ENCODE measurements at regions not wholly inside any gene's neighbourhood (a gene's known extent, or its start where the extent isn't known, plus 50 kb on each side); places are given as distances from the start of the nearest gene placed in this dataset.

- no peak overlapping the region for H3K27ac ChIP-seq
- no peak overlapping the region for H3K9ac ChIP-seq
- H2AFZ ChIP-seq = no peak overlapping the region
- no peaks in the 10 kb centered on the region for H3K79me2 ChIP-seq
- H3K36me3 ChIP-seq (ENCODE audit: control insufficient read depth, insufficient read depth, low read length) = no peaks in the 10 kb centered on the region
- no peaks in the 10 kb centered on the region for H3K9me3 ChIP-seq (ENCODE audit: control insufficient read depth, low read length)
- no peak for TF ChIP-seq CTCF (IDR thresholded peaks at IDR 0.05)
- H3K4me2 ChIP-seq (ENCODE audit: low read length) = no peak overlapping the region
- no peaks in the 10 kb centered on the region for H3K27me3 ChIP-seq (ENCODE audit: control insufficient read depth, insufficient read depth, low read length)
- no peaks in the 10 kb centered on the region for H3K4me1 ChIP-seq
- no peak overlapping the region for H3K4me3 ChIP-seq (ENCODE audit: low read depth, low read length)
Measured at GRCh38 chr4:32744211-32744610, 2024.0 kb downstream of the PCDH7 start.

- Histone ChIP-seq H2AFZ (no peak overlapping the region), H3K9ac (no peak overlapping the region), H3K27ac (no peak overlapping the region), H3K9me3 (ENCODE audit: control insufficient read depth, low read length) (no peaks in the 10 kb centered on the region), H3K79me2 (no peaks in the 10 kb centered on the region), H3K4me3 (ENCODE audit: low read depth, low read length) (no peak overlapping the region), H3K4me1 (no peaks in the 10 kb centered on the region), H3K4me2 (ENCODE audit: low read length) (no peak overlapping the region), H3K27me3 (ENCODE audit: control insufficient read depth, insufficient read depth, low read length) (no peaks in the 10 kb centered on the region), H3K36me3 (ENCODE audit: control insufficient read depth, insufficient read depth, low read length) (no peaks in the 10 kb centered on the region)
- no peak for TF ChIP-seq CTCF (IDR thresholded peaks at IDR 0.05)
Measured at GRCh38 chr4:32745351-32745750, 2025.2 kb downstream of the PCDH7 start.

- Histone ChIP-seq H3K9ac (no peak overlapping the region), H2AFZ (no peak overlapping the region), H3K27ac (no peak overlapping the region), H3K36me3 (ENCODE audit: control insufficient read depth, insufficient read depth, low read length) (no peaks in the 10 kb centered on the region), H3K4me1 (no peaks in the 10 kb centered on the region), H3K4me3 (ENCODE audit: low read depth, low read length) (no peak overlapping the region), H3K9me3 (ENCODE audit: control insufficient read depth, low read length) (no peaks in the 10 kb centered on the region), H3K27me3 (ENCODE audit: control insufficient read depth, insufficient read depth, low read length) (no peaks in the 10 kb centered on the region), H3K4me2 (ENCODE audit: low read length) (no peak overlapping the region), H3K79me2 (no peaks in the 10 kb centered on the region)
- no peak for TF ChIP-seq CTCF (IDR thresholded peaks at IDR 0.05)
Measured at GRCh38 chr4:32748061-32748460, 2027.9 kb downstream of the PCDH7 start.

GRCh38 chr4:32748498-32748897 is 2028.3 kb downstream of the PCDH7 start:
- no peak for TF ChIP-seq CTCF (IDR thresholded peaks at IDR 0.05)
- Histone ChIP-seq H2AFZ (no peak overlapping the region), H3K27ac (no peak overlapping the region), H3K79me2 (no peaks in the 10 kb centered on the region), H3K27me3 (ENCODE audit: control insufficient read depth, insufficient read depth, low read length) (no peaks in the 10 kb centered on the region), H3K9ac (no peak overlapping the region), H3K36me3 (ENCODE audit: control insufficient read depth, insufficient read depth, low read length) (no peaks in the 10 kb centered on the region), H3K4me2 (ENCODE audit: low read length) (no peak overlapping the region), H3K4me1 (no peaks in the 10 kb centered on the region), H3K4me3 (ENCODE audit: low read depth, low read length) (no peak overlapping the region), H3K9me3 (ENCODE audit: control insufficient read depth, low read length) (no peaks in the 10 kb centered on the region)

- no peaks in the 10 kb centered on the region for H3K4me1 ChIP-seq
- H3K27me3 ChIP-seq (ENCODE audit: control insufficient read depth, insufficient read depth, low read length) = no peaks in the 10 kb centered on the region
- no peaks in the 10 kb centered on the region for H3K36me3 ChIP-seq (ENCODE audit: control insufficient read depth, insufficient read depth, low read length)
- H3K9ac ChIP-seq = no peak overlapping the region
- H3K4me2 ChIP-seq (ENCODE audit: low read length) = no peak overlapping the region
- H3K9me3 ChIP-seq (ENCODE audit: control insufficient read depth, low read length) = no peaks in the 10 kb centered on the region
- no peak for TF ChIP-seq CTCF (IDR thresholded peaks at IDR 0.05)
- H3K27ac ChIP-seq = no peak overlapping the region
- no peak overlapping the region for H2AFZ ChIP-seq
- H3K79me2 ChIP-seq = no peaks in the 10 kb centered on the region
- no peak overlapping the region for H3K4me3 ChIP-seq (ENCODE audit: low read depth, low read length)
Measured at GRCh38 chr4:32752962-32753361, 2032.8 kb downstream of the PCDH7 start.
